ENCODE measurements at regions not wholly inside any gene's neighbourhood (a gene's known extent, or its start where the extent isn't known, plus 50 kb on each side); places are given as distances from the start of the nearest gene placed in this dataset.
"Not testable (repeated sequence)": the region's sequence is repeated elsewhere in the genome, so short reads cannot be mapped to it uniquely, and the experiment has no call there.

- Histone ChIP-seq H3K27me3 (no peaks in the 10 kb centered on the region), H3K27ac (no peak overlapping the region), H3K4me1 (no peaks in the 10 kb centered on the region), H3K9me3 (no peaks in the 10 kb centered on the region), H3K4me3 (no peak overlapping the region), H3K36me3 (no peaks in the 10 kb centered on the region)
- TF ChIP-seq CTCF (IDR thresholded peaks at IDR 0.05), result no peak
- TF ChIP-seq POLR2AphosphoS5 (IDR thresholded peaks at IDR 0.05; ENCODE audit: insufficient read depth in 1 of 2, low read depth in 1 of 2), result no peak
- no peak for TF ChIP-seq POLR2A (IDR thresholded peaks at IDR 0.05)
- intact Hi-C loops (cut with DNase I), result no loop called here
- DNase-seq (ENCODE audit: extremely low spot score in 2 of 2), result no peak
These were observed 1488.1 kb downstream of the OTOL1 start for GRCh38 chr3:162984746-162985145.

GRCh38 chr3:162987085-162987794, 1490.6 kb downstream of the OTOL1 start:
- H3K4me3 ChIP-seq; H3K36me3 ChIP-seq; H3K27me3 ChIP-seq; intact Hi-C loops (cut with DNase I); H3K9me3 ChIP-seq; H3K27ac ChIP-seq; H3K4me1 ChIP-seq; DNase-seq (ENCODE audit: extremely low spot score in 2 of 2): not testable (repeated sequence)

- Histone ChIP-seq H3K4me1 (no peaks in the 10 kb centered on the region), H3K27me3 (no peaks in the 10 kb centered on the region), H3K27ac (no peak overlapping the region), H3K4me3 (no peak overlapping the region), H3K9me3 (no peaks in the 10 kb centered on the region), H3K36me3 (no peaks in the 10 kb centered on the region)
- no peak for TF ChIP-seq CTCF (IDR thresholded peaks at IDR 0.05)
- no peak for TF ChIP-seq POLR2A (IDR thresholded peaks at IDR 0.05)
- TF ChIP-seq POLR2AphosphoS5 (IDR thresholded peaks at IDR 0.05; ENCODE audit: insufficient read depth in 1 of 2, low read depth in 1 of 2), result no peak
- intact Hi-C loops (cut with DNase I), result no loop called here
- DNase-seq (ENCODE audit: extremely low spot score in 2 of 2), result no peak
These were observed 1496.1 kb downstream of the OTOL1 start for GRCh38 chr3:162992741-162993140.

- Histone ChIP-seq H3K27me3 (no peaks in the 10 kb centered on the region), H3K9me3 (no peaks in the 10 kb centered on the region), H3K4me1 (no peaks in the 10 kb centered on the region), H3K27ac (no peak overlapping the region), H3K36me3 (no peaks in the 10 kb centered on the region), H3K4me3 (no peak overlapping the region)
- DNase-seq (ENCODE audit: extremely low spot score in 2 of 2), result no peak
- intact Hi-C loops (cut with DNase I), result no loop called here
- TF ChIP-seq POLR2A (IDR thresholded peaks at IDR 0.05), result no peak
- no peak for TF ChIP-seq CTCF (IDR thresholded peaks at IDR 0.05)
- no peak for TF ChIP-seq POLR2AphosphoS5 (IDR thresholded peaks at IDR 0.05; ENCODE audit: insufficient read depth in 1 of 2, low read depth in 1 of 2)
These were observed 1497.6 kb downstream of the OTOL1 start for GRCh38 chr3:162994165-162994564.

GRCh38 chr3:162996368-162996767, 1499.8 kb downstream of the OTOL1 start:
- Histone ChIP-seq H3K27me3 (no peaks in the 10 kb centered on the region), H3K4me1 (no peaks in the 10 kb centered on the region), H3K9me3 (no peaks in the 10 kb centered on the region), H3K36me3 (no peaks in the 10 kb centered on the region), H3K27ac (no peak overlapping the region), H3K4me3 (no peak overlapping the region)
- no peak for DNase-seq (ENCODE audit: extremely low spot score in 2 of 2)
- intact Hi-C loops (cut with DNase I), result no loop called here
- TF ChIP-seq POLR2A (IDR thresholded peaks at IDR 0.05) (no peak), CTCF (IDR thresholded peaks at IDR 0.05) (no peak), POLR2AphosphoS5 (IDR thresholded peaks at IDR 0.05; ENCODE audit: insufficient read depth in 1 of 2, low read depth in 1 of 2) (no peak)
